ENCODE measurements at regions not wholly inside any gene's neighbourhood (a gene's known extent, or its start where the extent isn't known, plus 50 kb on each side); places are given as distances from the start of the nearest gene placed in this dataset.
"Not testable (repeated sequence)": the region's sequence is repeated elsewhere in the genome, so short reads cannot be mapped to it uniquely, and the experiment has no call there.

DNA sequence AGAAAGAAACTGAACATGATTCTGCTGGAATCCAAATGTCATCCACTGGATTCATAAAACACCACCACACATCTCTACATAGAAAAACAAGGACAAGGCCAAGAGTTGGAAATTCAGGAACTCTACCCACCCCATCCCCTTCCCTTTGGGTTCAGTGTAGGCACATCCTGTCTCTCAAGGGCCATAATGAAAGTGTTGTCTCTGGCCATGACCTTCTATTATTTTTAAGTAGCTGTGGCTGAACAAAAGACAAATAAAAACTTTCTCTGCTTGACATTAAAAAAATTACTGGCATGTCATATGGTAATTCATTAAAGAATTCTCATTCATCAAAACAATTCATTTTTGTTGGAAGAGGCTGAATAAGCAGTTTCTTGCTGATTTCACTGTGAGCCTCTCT is 54.9 kb upstream of the ZBTB18 start:
- no peak for DNase-seq

DNA sequence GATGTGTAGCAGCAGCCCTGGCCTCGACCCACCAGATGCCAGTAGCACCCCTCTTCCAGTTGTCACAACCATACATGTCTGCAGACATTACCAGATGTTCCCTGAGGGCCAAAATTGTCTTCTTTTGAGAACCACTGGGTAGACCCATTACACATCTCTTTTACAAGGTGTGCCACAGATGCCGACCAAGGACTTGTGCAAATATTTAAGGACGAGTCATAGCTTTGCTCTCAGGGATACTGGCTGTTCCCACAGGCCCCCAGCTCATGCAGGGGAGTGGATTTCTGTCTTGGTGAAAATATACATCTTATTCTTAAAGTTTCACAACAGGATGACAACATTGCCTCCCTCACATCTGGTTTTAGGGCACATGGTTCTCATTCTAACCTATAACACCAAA is 59.4 kb upstream of the ZBTB18 start:
- DNase-seq, result no peak

DNA sequence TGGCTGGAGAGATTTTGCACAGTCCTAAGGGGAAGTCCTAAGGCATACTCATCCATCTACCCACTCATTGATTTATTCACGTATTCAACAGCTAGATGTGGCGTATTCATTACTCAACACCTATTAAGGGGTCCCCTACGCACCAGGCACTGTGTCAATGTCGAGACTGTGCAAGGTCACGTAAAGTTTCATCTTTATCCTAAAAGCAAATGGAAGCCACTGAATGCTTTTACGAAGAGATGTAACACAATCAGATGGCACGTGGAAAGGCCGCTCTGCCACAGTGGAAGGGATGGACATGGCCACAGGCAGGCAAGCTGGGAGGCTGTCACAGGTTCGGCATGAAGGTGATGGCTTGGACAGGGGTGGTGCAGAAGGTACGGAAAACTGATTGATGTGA is 66.3 kb upstream of the ZBTB18 start:
- no peak for DNase-seq

DNA sequence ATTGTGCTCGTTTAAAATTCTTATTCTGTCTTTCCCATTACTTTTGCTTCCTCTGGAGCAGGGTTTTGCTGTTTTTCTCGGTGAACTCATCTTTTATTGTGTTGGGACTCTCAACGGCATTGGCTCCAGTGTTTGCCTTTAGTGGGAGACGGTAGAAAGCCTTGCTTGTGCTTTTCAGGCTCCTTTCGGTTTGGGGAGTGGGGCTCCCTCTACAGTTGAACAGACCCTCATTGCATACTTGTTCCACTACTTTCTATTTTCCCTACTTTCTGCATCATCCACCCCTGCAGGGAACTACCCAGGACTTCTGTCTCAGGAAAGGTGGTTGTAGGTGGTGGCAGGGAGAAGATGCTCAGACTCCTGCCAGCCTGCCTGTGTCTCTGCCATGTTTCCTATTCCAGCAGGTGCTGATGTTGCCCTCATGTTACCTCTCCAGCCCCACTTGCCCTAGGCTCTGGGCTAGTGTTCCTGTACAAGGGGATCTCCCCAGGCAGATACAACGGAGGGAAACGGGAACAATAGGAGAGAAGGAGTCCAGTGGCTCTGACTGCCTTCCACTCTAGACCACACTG is 68.5 kb upstream of the ZBTB18 start:
- no peak for DNase-seq

DNA sequence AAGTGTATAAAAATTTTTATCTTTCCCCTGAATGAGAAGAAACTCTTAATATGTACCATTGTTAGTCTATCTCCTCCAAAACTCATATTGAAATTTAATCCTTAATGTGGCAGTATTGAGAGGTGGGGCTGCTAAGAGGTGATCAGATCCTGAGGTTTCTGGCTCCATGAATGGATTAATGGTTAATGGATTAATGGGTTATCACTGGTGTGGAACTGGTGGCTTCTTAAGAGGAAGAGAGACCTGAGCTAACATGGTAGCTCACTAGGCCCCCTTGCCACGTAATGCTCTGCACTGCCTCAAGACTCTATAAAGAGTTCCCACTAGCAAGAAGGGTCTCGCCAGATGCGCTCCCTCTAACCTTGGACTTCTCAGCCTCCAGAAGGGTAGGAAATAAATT is 70.6 kb upstream of the ZBTB18 start:
- no peak for DNase-seq

DNA sequence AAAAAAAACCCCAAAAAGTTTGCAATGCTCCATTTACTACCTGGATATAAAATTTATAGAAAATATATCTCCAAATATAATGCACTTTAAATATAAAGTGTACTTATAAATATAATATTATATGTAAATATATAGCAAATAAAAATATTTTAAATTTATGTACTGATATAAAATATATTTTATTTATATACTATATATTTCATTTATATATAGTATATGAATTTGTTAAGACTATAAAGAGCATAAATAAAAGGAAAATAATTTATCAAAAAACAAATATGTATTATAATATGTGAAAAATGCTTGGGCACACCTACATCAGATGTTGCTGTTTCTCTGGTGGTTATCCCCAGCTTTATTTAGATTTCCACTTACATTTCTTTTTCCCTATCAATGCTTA is 71.0 kb upstream of the ZBTB18 start:
- no peak for DNase-seq

DNA sequence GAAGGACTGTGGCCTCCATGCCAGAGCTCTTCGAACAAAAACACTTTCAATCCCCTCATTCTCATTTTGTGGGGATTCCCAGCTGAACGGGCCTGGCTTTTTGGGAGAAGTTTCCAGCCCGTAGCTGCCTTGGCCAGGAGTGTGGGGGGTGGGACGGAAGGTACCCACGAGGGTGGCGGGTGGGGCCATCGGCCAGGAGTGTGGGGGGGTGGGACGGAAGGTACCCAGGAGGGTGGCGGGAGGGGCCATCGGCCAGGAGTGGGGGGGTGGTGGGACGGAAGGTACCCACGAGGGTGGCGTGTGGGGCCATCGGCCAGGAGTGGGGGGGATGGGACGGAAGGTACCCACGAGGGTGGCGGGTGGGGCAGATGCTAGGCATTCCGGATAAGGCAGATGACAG is 71.7 kb upstream of the ZBTB18 start:
- DNase-seq, result no peak

DNA sequence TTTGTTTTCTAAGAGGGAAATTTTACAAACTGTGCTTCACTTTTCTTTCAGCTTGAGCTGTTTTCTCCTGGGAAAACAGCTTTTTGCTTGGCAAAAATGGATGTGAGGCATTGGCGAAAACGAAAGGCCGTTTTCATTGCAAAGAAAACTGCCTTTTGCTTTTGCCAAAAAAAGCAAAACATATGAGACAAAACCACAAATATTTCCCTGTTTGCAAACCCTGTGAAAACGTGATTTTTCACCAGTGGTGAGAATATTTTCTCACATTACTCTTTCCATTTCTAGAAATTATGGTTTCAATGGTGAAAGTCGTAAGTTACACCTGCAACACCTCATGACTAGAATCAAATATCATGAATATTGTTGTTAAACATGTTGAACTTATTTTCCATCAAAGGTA is 74.0 kb upstream of the ZBTB18 start:
- no peak for DNase-seq

DNA sequence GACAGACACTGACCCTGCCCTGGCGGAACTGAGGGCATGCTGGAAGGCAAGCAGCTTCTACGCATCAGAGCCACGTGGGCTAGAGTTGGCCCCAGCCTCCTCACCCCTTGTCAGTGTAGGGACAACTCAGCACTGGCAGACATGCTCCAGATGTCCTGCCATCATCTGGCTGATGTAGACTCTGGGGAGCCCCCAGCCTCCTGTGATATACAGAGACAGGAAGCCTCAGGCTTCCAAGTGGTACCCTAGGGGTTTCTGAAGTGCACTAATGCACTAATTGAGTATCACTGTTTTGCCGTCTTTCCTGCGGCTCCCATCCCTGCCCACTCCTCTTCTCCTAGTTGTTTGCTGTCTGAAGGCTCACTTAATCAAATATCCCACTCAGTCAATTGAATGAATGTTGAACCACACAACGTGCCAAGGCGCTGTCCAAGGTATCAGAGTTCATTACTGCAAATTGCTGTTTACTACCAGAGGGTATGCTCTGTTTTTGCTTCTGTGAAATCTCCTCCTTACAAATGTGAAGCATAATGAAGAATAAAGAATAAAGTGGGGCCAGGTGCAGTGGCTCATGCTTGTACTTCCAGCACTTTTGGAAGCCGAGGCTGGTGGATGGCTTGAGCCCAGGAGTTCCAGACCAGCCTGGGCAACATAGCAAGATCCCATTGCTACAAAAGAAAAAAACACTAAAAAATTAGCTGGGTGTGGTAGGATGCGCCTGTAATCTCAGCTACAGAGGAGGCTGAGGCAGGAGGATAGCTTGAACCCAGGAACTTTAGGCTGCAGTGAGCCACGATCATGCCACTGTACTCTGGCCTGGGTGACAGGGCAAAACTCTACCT is 76.4 kb upstream of the ZBTB18 start:
- no peak for DNase-seq

DNA sequence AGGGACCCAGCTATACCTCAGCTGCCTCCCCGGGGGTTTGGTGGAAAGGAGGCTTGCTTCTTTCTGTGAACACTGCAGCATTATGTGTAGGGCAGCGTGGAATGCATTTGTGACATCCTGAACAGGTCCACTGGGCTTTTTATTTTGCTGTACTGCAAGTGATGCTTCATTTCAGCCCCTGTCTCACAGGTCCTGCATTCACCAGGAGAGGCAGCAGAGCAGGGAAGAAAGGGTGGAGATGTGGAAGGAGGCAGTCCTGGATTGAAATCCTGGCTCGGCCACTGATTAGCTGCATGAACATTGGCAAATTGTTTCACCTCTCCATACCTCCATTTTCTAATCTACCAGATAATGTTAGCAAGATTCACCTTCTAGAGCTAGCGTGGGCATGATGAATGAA is 77.9 kb upstream of the ZBTB18 start:
- no peak for DNase-seq

DNA sequence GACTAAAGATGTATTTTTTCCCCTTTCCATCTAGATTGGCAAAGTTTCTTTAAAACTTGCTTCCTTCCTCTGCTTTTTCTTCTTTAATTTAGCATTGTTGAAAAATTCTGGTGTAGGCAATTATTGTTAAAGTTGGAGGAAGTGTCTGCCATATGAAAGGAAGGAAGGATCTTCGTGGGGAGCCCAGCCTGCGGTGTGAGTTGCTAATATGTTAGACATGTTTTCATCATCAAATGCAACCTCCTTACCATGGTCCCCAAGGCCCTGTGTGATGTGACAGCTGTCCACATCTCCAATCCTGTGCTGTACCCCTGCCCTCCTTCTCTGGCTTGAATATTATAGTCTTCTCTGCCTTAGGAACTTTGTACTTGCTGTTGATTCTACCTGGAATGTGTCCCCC is 81.0 kb upstream of the ZBTB18 start:
- DNase-seq, result no peak

DNA sequence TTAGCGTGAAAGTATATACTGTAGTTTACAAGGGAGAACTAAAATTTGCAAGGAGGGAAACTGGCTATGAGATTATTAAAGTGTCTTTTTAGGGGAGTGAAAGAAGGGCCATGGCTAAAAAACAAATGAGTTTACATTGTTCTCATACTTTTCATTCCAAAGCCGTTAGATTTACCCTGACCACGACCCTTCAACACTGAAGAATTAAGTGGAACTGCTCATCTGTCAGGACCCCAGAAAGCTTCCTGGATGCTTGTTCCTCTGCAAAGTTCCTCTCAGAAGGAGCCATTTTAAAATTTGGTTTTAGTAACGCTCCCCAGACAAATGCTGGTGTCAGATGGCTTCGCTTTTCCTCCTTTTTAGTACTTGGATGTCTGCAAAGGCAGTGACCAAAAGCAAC is 82.7 kb upstream of the ZBTB18 start:
- no peak for DNase-seq

DNA sequence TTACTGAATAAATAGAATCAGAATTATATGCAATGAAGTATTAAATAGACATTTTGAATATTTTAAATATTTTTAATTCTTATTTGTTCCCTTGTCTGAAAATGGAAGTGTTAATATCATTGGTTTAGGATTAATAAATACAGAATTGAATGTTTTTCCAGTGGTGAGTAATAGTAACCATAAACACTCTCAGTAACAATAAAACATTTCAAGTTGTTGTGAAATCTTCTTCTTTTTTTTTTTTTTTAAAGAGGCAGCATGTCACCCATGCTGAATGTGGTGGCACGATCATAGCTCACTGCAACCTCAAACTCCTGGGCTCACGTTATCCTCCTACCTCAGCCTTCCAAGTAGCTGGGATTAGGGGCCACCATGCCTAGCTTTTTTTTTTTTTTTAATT is 86.2 kb upstream of the ZBTB18 start:
- no peak for DNase-seq

DNA sequence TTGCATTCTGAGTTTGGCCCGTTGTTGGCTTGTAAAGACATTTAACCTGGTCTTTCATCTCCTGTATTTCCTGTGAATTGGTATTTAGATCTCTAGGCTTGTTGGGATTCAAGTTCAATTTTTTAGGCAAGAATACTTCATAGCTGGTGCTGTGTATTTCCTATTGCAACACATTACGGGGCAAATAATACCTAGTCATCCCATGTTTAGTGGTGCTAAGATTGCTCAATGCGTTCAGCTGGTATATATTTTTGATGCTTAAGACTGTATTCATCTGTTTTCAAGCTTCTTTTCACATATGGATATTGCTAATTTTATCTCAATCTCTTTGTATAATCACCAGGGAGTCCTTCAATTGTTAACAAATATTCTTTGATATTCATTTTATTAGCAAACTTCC is 87.5 kb upstream of the ZBTB18 start:
- no peak for DNase-seq

DNA sequence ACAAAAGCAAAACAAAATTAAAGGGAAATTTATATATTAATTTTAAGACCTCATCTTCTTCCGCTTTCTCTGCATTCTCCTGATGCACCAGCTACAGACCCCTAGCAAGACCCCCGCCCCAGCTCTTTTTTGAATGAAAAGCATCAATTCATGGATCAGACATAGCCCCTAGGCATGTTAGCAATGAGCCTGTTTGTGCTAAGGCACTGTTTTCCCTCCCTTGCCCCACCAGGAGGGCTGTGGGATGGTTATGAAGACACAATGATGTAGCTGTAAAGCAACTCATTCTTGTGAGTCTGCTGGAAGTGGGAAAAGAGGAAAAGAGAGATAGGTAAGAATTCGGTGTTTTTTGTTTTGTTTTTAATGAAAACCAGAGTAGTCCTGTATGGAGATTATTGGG is 88.5 kb upstream of the ZBTB18 start:
- no peak for DNase-seq

DNA sequence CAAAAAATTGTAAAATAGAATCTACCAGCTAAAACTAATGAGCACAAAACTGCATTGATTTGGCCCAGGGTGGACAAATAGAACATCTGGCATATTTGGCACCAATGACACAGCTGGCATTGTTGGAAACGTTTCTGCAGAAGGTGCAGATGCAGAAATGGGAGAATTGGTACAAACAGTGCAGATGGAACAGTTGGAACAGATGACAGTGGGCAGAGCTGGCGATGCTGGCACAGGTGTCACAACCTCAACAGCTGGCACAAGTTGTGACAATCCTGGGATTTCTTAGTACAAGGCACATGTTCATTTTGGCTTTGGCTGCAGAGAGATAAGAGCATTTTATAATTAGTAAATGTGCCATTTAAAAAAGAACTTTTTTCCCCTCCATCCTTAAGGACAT is 91.1 kb upstream of the ZBTB18 start:
- no peak for DNase-seq

DNA sequence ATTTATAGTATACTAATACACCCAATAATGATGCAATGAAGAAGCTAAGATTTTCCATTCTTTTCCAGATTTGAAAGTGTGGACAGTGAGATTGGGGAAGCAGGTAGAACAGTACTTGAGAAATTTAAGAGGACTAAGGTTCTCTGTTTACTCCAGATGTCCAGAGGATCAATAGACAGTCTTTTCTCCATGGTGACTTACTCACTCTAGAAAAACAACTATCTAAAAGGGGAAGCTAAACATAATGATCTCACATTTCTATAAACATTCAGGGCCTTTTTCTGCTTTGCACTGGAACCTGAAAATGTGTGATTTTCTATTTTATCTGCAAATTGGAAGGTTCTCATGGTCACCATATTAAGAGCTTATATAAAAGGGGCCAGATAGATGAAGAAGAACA is 93.9 kb upstream of the ZBTB18 start:
- no peak for DNase-seq

DNA sequence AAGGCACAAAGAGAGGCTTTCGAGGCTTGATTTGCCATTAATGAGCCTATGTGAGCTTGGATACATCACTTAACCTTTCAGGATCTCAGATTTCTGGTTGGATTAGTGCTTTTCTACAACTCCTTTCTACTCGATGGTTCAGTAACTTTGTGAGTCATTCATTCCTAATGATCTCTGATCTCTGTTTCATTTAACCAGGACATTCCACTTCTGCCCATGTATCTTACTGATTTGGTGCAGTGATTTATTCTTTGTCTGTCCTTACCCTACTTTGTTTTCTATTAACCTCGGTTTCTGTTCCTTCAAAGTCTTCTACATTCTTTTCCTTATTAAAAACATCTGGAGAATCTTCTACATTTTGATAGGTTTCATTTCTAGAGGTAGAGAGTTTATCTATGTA is 94.6 kb upstream of the ZBTB18 start:
- no peak for DNase-seq

DNA sequence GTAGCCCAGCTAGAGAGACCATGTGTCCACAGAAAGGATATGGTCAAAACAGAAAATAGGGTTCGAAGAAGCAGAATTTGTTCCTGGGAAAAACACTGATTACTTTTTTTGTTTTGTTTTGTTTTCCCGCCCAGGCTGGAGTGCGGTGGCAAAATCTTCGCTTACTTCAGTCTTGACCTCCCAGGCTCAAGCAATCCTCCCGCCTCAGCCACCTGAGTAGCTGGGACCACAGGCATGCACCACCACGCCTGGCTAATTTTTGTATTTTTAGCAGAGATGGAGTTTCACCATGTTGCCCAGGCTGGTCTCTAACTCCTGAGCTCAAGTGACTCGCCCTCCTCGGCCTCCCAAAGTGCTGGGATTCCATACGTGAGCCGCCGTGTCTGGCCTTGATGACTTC is 99.9 kb upstream of the ZBTB18 start:
- not testable (repeated sequence) for DNase-seq

DNA sequence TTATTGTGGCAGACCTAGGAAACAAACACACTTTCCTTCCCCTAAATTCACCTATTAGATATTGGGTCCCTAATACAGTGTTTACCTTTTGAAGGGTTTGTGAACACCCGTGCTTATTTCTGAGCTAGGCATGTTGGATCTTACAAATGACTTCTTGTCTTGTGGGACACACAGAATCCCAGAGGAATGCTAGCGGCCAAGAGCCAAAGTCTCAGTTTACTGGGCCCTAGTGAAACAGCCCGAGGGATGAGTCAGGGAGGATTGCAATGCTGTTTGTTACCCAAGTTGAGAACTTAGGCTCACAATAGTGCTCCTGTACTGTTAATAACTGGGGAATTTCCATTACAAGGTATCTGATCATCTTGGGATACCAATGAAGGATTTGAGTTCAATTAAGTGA is 100.1 kb upstream of the AKT3 start:
- no peak for DNase-seq

DNA sequence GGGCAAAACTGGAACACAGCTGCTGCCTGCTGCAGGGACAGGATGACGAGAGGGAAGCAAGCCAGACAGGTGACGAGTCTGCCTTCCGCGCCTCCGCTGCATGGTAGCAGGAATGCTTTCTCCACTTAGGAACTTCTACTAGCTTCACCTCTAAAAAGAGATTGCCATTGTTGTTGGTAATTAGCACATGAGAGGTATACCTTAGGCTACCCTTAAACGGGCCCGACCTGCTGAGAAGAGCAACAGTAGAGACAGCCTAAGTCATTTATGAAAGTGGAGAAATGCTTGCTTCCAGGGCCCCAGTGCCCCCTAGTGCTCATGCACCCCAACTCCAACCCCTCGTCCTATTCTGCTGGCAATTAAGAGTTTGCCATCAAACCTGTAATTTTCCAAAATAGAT is 96.9 kb upstream of the AKT3 start:
- peak; percentile 46 for DNase-seq

DNA sequence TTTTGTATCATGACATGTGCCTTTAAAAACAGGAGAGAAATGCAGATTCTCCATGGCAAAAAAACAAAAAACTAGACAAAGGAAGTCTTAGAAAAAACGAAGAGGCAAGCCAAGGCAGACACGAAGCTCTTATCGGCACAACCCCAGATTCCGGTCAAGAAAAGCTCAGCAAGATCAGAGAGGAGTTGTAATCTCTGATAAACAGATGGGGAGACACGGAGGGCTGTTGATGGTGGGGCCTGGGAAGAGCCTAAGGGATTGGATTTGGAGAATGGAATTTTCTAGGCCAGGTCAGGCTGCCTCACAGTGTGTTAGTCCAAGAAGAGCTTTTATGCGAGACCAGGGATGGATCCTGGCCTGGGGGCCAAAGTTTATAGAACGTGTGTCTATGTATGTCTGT is 96.2 kb upstream of the AKT3 start:
- DNase-seq, result no peak

DNA sequence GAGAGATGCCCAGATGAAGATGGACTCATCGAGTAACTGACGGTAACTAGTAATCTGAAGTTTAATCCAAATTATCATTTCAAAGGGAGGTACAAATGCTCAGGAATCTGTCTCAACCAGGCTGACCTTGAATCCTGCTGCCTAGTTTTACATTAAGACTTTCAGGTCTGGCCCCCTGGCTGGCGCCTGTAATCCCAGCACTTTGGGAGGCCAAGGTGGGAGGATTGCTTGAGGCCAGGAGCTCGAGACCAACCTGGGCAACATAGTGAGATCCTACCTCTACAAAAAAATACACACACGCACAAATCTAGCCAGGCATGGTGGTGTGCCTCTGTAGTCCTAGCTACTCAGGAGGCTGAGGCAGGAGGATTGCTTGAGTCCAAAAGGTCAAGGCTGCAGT is 95.7 kb upstream of the AKT3 start:
- DNase-seq, result no peak

DNA sequence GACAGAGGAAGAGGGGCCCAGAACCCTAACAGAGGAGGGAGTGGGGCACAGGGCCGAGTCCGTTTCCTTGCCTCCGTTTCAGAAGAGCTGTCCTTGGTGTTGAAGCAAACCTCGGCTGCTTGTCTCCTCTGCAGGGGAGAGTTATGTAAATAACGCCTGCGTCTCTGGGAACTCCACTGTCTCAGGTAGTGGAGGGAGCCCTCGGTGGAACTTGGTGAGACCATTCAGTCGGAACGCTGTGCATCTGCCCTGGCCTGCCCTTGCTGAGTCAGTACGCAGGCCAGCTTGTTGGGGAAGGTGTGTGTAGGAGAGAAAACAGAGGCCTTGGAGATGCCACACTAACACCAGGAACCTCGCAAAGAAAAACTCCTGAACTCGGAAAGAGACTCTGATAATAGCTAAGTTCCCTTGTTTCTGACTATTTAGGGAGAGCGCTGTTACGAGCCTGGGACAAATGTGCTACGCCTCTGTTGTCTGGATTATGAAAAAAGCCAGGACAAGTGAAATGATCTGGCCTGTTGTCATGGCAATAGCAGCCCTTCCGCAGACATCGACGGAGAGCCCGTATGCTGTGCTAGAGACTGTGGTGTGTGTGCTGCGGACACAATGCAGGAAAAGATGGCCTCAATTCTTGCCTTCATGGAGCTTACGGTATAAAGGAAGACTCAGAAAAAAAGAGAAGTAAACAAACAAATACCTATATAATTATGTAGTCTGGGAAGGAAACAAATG is 94.6 kb upstream of the AKT3 start:
- no peak for DNase-seq

Data from stimulated activated CD4-positive, alpha-beta T cell treated with anti-CD3 and anti-CD28 coated beads, Interleukin-15, amount 100 ng/mL, for 24 hours (primary cell).